SKM-1 treated with dmso at 0.1 percent for 144 hours (cell line): ENCODE measurements at regions not wholly inside any gene's neighbourhood (a gene's known extent, or its start where the extent isn't known, plus 50 kb on each side); places are given as distances from the start of the nearest gene placed in this dataset.

Experiments
- DNase-seq: peaks from one replicate; lab custom pipeline; 2025; ENCODE audit not compliant: unreplicated experiment; lab: John Stamatoyannopoulos, UW

DNA sequence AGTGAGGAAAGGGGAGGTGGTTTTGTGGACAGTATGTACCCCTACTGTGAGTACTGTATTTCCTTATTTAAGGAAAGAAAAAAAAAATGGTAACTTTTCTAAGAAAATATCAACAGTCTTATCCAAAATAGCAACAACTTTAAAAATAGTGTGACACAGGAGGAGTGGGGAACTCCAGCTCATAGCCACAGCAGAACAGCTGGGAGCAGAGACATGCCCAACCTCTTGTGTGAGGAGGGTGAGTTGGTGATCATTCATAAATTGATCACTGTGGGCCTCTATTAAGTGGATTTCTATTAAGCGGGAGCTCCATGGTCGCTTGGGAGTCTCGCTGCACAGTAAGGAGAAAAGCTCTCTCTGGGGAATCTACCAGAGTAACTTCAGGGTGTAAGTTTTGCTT lies 158.8 kb upstream of the DUSP10 start:
- DNase-seq: no peak

DNA sequence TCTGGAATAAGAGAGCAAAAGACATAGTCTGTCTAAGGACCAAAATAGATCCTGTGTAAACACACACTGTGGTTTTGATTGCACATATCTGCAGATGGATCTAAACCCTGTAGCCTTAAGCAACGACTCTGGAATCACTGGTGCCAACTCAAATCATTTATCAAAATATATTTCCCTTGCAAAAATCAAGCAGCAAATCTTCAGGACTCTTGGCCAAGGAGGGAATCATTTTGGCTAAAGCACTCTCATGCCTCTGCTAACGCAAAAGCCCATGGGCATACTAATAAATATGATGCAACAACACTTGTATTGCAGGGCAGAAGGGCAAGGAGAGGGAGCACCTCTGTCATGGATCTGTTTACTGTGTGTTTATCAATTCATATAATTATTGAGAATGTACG lies 155.4 kb upstream of the DUSP10 start:
- no peak for DNase-seq

DNA sequence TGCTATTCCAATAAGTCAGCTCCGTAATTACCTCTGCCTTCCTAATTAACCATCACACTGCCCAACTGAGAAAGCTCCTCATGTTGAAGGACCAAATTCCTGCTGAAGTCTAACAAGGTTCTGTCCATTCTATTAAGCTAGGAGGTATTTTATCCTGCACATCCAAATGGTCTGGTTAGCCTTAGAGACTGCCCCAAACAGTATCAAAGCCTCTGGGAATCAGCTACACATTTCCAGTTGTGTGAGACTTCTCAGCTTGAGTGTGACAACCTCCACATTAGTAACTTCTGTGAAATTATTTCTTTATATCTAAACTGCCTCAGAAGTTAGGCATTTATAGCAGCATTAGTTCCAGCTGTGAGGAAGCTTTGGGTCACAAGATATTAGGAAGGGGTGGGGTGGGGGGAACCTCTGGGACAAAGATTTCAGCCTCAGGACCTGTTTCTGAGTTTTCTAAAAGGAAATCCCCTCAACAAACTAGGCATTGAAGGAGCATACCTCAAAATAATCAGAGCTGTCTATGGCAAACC lies 150.5 kb upstream of the DUSP10 start:
- no peak for DNase-seq

DNA sequence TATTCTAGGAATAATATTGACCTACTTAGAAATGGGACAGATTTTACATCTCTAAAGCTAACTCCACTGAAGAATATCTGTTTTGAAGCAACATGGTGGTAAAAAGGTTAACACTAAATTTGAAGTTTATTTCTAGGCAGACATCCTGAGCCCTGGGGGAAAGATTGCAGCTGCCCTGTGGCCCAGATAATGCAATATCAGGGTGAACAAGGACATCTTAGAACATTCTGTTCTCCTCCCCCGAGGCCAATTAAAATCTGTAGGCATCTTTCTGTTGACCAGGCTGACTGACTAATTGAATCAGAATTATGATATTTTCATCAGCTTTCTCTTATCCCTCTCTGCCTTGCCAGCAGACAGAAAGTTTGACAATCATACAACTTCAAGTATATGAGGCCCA lies 149.8 kb upstream of the DUSP10 start:
- no peak for DNase-seq

DNA sequence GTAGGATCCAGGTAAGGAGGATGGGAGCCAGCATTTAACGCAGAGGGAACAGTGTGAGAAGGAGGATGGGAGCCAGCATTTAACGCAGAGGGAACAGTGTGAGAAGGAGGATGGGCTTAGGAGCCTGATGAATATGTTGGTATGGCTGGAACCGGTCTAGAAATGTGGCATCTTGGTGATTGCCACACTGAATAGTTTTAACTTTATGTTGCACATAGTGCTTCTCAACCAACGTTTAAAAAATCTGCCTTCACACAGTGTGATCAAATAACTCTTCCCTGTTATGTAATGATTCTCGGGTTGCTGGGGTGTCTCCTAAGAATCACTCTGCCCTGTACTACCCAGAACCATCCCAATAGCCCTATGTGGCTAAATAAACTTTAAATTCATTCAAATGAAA lies 146.9 kb upstream of the DUSP10 start:
- DNase-seq: no peak

DNA sequence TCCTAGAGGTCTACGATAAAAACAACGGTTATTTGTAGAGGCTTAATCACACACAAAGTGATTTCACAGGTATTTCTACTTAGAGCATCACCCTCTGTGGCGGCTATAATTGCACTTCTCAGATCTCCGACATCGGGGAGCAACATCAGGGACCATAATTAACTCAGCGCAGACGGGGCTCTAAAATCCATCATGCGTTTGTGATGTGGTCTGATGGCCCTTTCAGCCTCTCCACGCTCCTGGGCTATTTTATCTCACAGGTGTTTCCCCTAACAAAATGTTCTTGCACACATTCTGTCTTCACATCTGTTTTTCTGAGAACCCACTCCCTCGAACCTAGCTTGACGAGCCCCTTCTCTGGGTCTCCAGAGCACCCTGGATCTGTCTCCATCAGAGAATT lies 146.3 kb upstream of the DUSP10 start:
- DNase-seq: no peak

DNA sequence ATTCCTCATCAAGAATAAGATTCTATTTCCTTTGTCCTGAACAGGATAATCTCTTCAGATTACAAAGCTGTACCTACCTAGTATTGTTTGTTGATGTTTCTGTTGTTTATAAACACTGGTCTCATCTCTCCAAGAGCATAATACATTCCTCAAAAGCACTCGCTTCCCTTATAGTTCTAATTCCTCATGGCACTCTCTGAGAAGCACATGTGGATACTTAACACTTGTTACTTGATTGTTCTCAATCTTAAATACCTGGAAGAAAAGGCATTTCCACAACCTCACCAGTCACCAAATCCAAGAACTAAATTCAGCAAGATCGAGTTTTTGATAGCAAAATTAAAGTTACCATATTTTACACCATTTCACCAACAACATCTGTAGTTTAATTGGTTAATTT lies 145.9 kb upstream of the DUSP10 start:
- DNase-seq: no peak

DNA sequence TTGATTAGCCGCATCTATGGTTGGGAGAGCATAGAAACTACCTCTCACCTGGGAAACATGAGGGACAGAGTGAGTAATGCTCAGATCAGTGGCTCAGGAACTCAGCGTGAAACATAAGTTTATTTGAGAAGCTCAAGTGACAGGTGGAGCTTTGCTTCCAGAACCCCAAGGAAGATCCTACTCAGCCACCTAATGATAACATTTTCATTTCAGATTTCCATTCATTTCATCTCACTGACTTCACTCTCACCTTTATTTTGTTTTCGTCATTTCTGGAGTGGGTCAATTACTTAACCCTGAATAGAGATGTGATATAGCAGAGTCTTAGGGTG lies 145.5 kb upstream of the DUSP10 start:
- DNase-seq: no peak

DNA sequence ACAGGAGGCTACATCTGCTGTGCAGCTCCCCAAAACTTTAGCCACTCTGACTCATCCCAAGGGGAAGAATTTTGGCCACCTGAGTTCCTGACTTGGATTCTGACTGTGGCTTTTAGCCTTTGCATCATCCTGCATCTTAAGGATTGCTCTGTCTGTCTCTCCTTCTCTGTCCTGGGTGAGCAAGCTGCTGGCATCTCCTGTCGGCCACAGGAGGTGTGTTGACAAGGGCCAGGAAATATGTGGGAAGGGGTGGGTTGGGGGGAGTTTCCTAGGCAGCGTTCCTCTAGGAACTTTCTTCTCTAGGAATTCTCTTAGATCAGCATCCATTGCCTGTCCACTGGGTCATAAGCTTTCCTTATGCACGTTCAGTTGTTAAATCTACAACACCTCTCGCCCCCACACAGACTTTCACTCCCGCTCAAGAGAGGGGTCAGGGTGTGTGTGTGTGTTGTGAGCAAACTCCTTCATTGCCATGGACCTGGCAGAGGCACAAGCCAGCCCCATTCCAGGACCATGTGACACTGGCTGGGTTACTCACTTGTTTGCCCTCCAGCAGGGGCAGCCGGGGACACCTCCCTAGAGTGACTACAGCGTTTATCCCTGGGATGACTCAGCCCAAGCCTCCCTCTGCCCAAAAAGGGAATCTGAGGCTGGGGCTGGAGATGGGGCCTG lies 145.0 kb upstream of the DUSP10 start:
- DNase-seq: no peak

DNA sequence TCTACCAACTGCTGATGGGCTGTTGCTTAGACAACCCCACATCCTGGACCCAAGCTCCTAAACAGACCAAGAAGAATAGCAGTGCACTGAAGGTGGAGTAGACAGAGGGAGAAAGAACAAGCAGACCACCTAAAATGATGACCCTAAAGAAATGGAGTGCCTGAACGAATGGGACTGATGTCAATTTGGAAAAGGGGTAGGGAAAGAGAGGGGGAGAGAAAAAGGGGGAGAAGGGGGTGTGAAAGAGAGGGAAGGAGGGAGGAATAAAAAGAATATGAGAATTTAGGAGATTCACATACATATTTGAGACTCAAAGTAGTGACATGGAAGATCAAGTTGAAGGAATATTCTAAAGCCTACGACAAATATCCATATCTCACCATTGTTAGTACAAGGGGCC lies 144.4 kb upstream of the DUSP10 start:
- DNase-seq: no peak

DNA sequence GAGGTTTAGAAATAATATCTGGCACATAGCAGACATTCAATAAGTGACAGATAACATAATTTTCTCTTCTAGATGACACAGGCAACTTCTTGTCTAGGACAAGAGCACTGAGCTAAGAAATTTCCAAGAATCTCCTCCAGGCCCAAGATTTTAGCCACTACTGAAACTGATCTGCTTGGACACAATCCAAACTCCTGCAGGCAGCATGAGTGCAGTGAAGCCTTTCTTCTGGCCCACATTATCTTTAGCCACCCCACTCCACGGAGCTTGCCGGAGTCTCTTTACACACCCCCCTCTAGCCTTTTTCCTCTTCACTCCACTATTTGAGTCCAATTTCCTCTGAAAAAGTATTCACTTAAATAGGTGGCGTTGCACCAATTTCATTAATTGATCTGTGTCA lies 142.9 kb upstream of the DUSP10 start:
- no peak for DNase-seq

DNA sequence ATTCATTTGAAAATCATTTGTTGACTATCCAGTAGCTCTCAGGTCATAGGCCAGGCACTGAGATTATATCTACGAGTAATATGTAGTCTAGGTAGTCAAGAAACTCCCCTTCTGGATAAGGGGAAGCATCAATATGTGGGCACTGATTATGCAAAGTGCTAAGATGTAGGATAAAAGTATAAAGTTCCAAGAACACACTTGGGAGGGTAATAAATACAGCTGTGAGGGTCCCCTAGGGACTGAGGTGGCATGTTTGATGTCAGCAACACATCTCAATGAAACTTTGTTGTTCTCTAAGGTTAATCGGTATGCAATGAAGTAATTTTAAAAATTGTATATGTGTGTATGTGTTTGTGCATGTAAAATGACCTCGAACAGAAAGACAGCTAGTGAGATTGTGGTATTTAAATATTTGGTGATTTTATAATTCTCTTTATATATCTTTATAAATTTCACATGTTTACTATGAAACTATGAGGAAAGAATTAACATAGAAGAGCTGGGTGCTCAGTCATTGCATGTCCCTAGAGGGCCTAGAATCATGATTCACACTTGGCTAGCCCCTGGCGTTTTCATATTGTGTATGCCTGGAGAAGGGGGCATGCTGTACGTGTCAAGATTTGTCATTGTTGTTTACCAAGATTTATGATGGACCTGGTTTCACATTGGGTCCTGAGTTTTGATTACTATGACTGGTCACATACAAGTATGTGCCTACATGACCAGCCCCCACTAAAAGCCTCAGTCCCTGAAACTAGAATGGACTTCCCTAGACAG lies 140.1 kb upstream of the DUSP10 start:
- no peak for DNase-seq

DNA sequence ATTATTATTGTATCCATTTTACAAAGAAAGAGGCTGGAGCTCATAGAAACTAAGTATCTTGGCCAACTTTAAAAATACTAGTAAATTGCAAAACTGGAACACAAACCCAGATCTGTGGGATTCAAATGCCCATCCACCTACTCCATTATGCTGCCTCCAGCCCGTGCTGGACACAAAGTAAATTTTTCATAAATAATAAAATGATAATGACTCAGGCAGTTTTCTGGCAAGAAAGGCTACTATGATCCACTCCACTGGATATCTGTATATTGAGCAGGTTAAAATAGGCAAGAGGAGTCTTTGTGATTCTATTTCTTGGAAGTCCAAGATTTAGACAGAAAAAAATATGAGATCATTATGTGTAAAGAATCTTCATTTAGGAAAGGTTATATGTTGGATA lies 138.3 kb upstream of the DUSP10 start:
- no peak for DNase-seq

DNA sequence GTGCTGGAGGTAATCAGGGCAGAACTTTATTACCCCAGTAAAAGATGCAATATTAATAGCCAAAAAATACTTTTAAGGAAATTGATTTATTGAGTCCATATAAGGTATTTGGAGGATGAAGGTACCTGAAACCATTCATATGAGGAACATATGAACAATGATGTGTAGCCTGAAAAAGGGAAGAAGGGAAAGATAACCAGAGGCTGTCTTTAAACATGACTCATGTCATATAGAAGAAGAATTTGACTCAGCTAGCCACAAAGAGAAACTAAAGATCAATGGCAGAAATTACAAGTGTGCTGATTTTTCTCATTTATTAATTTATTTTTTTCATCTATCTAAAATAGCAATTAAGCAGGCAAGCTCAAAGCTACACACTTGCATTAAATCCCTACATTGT lies 136.2 kb upstream of the DUSP10 start:
- no peak for DNase-seq

DNA sequence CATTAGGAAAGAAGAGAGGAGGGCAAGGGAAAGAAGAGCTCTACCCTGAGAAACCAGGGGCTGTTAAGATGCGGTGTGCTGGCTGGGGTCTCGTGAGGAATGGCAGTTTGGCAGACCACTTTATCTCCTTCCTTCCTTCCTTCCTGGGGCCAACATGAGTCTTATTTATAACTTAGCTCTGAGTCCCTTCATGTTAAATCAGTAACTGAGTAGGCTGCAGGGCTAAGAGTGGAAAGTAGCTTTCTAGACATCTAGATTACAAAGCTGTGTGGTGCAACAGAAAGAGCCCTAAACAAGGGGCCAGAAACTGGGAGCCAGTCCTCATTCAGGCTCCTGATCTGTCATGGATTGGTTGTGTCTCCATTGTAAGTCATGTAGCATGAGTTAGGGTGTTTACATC lies 135.4 kb upstream of the DUSP10 start:
- DNase-seq: no peak

DNA sequence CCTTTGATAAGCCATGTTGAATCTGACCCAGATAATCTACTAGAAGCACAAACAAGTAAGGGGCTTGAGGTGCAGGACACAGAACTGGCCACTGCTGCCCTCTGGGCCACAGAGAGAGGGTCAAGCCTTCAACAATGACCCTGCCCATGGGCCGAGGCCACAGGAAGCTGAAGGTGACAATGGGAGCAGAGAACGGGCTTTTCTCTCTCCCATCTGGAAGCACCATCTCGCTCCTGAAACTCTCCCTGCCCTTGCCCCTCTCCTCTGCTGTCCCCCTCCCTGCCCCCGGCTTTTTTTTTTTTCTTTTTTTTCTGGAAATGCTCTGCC lies 133.1 kb upstream of the DUSP10 start:
- no peak for DNase-seq

DNA sequence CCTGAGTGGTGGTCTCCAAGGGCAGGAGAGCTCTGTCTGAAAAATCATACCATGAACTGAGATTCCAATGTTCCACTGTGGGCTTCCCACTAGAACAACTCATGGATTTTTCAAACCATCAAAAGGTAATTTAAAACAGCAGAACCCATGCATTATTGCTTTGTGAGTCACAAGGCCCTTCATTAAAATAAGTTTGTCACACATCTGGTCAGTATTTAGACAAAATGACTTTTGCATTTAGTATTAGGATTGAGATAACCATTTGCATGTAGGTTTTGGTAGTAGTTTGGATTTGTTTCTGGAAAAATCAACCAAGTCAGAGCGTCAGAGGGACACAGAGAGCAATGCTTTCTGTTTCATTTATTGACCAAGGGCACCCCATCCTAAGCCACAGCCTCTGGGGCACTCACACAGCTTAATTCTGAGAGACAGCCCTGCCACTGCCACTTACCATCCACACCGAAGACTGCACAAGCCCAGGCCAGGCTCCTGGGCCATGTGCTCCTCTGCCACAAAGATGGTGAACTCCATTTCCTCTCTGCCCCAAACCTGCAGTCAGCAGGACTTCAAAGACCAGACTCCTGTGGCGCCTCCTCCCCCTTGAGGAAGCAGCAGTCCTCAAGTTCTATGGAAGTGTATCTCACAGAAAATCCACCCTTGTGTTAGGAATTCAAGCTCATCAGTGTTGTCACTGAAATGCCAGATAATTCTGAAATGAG lies 132.6 kb upstream of the DUSP10 start:
- DNase-seq: no peak

DNA sequence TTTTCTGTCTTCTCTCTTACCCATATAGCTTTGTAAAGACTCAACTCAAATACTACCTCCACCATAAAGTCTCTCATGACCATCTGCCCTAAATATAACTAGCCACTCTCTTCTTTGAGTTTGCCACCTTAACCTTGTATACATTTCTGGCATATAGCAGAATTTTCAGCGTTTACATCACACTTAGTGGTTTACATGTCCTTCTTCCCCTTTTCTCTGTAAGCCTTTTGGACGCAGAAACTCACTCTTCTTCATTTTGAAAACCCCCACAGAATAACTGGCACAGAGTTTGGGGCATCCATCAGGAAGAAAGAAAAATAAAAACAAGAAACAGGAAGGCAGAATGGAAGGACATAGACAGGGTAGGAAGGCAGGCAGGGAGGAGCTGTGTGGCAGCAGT lies 131.8 kb upstream of the DUSP10 start:
- peak; percentile 81 for DNase-seq

DNA sequence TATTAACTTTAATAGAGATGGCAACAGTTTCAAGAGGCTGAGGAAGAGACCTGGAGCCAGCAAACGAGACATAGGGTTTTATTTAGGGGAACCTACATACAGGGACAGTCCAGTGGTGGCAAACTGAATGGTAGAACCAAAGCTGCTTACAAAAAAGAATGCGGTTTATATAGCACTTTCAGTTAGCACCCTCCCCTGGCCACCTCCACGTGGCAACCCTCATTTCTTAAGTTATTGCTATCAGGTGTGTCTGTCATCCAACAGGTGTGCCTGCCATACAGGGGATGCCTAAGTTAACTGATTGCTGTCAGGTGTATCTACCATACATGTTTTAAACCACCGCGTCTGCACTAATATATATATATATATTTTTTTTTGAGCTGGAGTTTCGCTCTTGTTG lies 129.2 kb upstream of the DUSP10 start:
- DNase-seq: no peak

DNA sequence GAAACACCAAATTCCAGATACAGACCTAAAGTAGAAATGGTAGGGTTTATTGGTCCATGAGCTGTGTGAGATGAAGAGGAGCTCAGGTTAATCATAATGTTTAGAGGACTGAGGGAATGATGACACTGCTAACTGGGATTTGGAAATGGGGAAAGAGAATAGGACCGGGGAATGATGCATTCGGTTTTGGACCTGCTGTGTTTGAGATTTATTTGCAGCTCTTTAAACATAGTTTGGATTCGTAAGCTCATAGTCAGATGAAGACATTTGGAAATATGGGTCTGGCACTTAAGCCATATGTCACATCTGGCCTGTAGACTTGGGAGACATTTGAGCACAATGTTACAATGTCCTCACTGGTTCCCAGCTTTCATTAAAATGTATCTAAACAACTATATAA lies 127.9 kb upstream of the DUSP10 start:
- no peak for DNase-seq

DNA sequence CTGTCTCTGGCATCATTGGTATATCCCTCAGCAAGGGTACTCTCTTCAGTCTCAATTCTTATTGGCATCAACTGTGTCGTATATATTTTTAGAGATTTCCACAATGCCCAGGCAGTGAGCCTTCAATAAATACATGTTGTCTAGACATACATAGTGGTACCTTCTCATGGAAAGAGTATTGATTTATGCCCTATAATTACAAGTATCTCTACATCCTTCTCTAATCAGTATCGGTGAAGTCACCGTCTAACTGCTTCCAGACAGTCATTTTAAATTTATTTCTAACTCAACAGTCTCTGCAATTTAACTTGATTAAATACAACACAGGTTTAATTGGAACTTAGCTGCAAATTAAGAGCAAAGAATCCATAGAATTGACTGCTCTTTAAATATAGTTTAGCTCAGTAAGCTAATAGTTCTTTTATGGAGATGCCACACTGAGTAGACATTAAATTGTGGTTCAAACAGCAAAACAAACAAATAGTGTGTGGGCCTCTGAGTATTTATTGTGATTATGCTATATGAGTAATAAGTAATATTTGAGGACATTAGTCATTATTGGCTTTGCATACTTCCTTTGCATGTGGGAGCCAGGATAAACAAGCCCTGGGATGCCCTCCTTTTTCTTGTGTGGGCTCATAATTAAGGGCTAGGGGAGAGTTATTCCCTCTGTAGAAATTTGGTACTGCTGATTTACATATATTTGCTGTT lies 126.9 kb upstream of the DUSP10 start:
- DNase-seq: no peak

DNA sequence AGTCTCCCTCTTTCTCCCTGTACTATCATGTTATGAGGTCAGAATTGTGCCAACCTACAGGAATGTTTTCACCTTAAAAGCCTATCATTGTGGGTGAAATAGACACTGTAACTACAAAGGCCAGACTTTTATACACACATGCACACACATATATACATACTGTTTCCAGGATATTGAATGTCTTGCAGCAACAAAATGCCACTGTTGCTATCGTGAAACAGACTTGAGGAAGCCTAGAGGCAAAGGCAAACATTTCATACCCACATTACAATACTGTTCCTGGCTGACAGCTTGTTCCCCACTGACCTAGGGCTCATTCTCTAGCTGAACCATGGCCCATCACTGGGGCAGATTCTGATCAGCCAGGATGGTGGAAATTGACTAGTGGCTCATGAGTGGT lies 125.1 kb upstream of the DUSP10 start:
- DNase-seq: no peak
